Breast epithelium (tissue), 3 donors: ENCODE measurements at regions not wholly inside any gene's neighbourhood (a gene's known extent, or its start where the extent isn't known, plus 50 kb on each side); places are given as distances from the start of the nearest gene placed in this dataset.

ENCODE experiments used
- POLR2A ChIP-seq: fragments of 450-650 bp; IDR thresholded peaks from one replicate; pipeline ENCODE4 v1.6.1; 2016; ENCODE audit warnings: antibody characterized with exemption, mild to moderate bottlenecking, moderate library complexity
- POLR2AphosphoS5 ChIP-seq, 3 donors: sonication (generic); formaldehyde crosslinking; IDR thresholded peaks; one replicate each; pipeline ENCODE4 v1.6.1; 2017; ENCODE audit warnings: antibody characterized with exemption in 3 of 3
- TF ChIP-seq, protein P1 (sequence below), 3 donors: fragments of 450-650 bp; IDR thresholded peaks; one replicate each; pipeline ENCODE4 v1.5.1; 2016 to 2017; ENCODE audit warnings: antibody characterized with exemption in 3 of 3, mild to moderate bottlenecking in 3 of 3, moderate library complexity in 3 of 3

DNA sequence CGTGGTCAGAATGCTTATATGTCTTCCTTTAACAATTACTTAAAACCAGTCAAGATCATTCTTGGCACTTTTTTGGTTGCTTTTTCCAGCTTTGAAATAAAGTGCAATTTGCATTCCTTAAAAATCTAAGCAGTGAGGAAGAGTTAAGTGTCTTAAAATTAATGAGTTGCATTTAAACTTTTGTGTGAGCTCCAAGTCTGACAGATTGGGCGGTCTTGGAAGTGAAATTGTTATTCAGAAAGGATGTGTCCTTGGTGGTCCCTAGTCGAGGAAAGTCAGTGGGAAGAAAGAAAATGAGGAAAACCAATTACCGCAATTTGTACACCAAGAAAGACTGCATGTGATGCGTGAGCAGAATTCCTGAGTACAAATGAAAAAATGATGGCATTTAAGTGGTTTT, 132.5 kb downstream of the HHIPL2 start:
- TF ChIP-seq POLR2A (no peak), POLR2AphosphoS5 (IDR thresholded peaks at IDR 0.05) (no peak)
- TF ChIP-seq, protein P1, sequence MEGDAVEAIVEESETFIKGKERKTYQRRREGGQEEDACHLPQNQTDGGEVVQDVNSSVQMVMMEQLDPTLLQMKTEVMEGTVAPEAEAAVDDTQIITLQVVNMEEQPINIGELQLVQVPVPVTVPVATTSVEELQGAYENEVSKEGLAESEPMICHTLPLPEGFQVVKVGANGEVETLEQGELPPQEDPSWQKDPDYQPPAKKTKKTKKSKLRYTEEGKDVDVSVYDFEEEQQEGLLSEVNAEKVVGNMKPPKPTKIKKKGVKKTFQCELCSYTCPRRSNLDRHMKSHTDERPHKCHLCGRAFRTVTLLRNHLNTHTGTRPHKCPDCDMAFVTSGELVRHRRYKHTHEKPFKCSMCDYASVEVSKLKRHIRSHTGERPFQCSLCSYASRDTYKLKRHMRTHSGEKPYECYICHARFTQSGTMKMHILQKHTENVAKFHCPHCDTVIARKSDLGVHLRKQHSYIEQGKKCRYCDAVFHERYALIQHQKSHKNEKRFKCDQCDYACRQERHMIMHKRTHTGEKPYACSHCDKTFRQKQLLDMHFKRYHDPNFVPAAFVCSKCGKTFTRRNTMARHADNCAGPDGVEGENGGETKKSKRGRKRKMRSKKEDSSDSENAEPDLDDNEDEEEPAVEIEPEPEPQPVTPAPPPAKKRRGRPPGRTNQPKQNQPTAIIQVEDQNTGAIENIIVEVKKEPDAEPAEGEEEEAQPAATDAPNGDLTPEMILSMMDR (IDR thresholded peaks at IDR 0.05): no peak
